RWPE2 (cell line): ENCODE measurements at regions not wholly inside any gene's neighbourhood (a gene's known extent, or its start where the extent isn't known, plus 50 kb on each side); places are given as distances from the start of the nearest gene placed in this dataset.

Source experiments
- ATAC-seq: fragments of 200-7000 bp; cut with Tn5 transposase; 3 replicates; pipeline ENCODE4 v1.9.1; 2021; ENCODE audit warnings: low read depth
- DNase-seq: peaks from one replicate; pipeline ENCODE4 v3.0.0-alpha.2; 2020; ENCODE audit warnings: low spot score
- H3K27ac ChIP-seq: fragments of 450-650 bp; 2 replicates; pipeline ENCODE4 v1.5.1; 2017; ENCODE audit warnings: mild to moderate bottlenecking; ENCODE audit not compliant: poor library complexity, severe bottlenecking
- H3K27me3 ChIP-seq: fragments of 250-450 bp; sonication (Bioruptor Pico); 2 replicates; pipeline ENCODE4 v1.5.1; 2021; ENCODE audit warnings: mild to moderate bottlenecking, moderate library complexity; ENCODE audit not compliant: insufficient read depth, poor library complexity, severe bottlenecking
- H3K36me3 ChIP-seq: fragments of 250-450 bp; sonication (Bioruptor Pico); 2 replicates; pipeline ENCODE4 v1.5.1; 2020; ENCODE audit warnings: low read depth, mild to moderate bottlenecking, moderate library complexity
- H3K4me1 ChIP-seq: fragments of 250-450 bp; sonication (Bioruptor Pico); 2 replicates; pipeline ENCODE4 v1.5.1; 2021; ENCODE audit warnings: mild to moderate bottlenecking, moderate library complexity; ENCODE audit not compliant: insufficient read depth, poor library complexity, severe bottlenecking
- H3K4me3 ChIP-seq: fragments of 250-450 bp; sonication (Bioruptor Pico); 2 replicates; pipeline ENCODE4 v1.5.1; 2021; ENCODE audit warnings: mild to moderate bottlenecking, moderate library complexity; ENCODE audit not compliant: severe bottlenecking
- H3K9me3 ChIP-seq: fragments of 250-450 bp; sonication (Bioruptor Pico); 2 replicates; pipeline ENCODE4 v1.5.1; 2021; ENCODE audit warnings: mild to moderate bottlenecking, moderate library complexity; ENCODE audit not compliant: severe bottlenecking
- CTCF ChIP-seq: fragments of 450-650 bp; IDR thresholded peaks from one replicate; pipeline ENCODE4 v1.5.1; 2017; ENCODE audit warnings: mild to moderate bottlenecking, moderate library complexity; ENCODE audit not compliant: poor library complexity, severe bottlenecking

- Histone ChIP-seq H3K27ac (no peak overlapping the region), H3K4me3 (no peak overlapping the region), H3K9me3 (no peaks in the 10 kb centered on the region), H3K36me3 (no peaks in the 10 kb centered on the region), H3K27me3 (no peaks in the 10 kb centered on the region), H3K4me1 (no peaks in the 10 kb centered on the region)
- no peak for DNase-seq
- no peak for TF ChIP-seq CTCF
- no peak for ATAC-seq
These were observed 698.0 kb upstream of the POU3F2 start for GRCh38 chr6:98136333-98136732.

GRCh38 chr6:98137391-98137790 is 697.0 kb upstream of the POU3F2 start:
- Histone ChIP-seq H3K36me3 (no peaks in the 10 kb centered on the region), H3K4me3 (no peak overlapping the region), H3K4me1 (no peaks in the 10 kb centered on the region), H3K9me3 (no peaks in the 10 kb centered on the region), H3K27ac (no peak overlapping the region), H3K27me3 (no peaks in the 10 kb centered on the region)
- TF ChIP-seq CTCF = no peak
- DNase-seq (no peak), ATAC-seq (no peak)

GRCh38 chr6:98142839-98143238 is 691.5 kb upstream of the POU3F2 start:
- no peak for ATAC-seq
- Histone ChIP-seq H3K9me3 (no peaks in the 10 kb centered on the region), H3K27ac (no peak overlapping the region), H3K27me3 (no peaks in the 10 kb centered on the region), H3K4me3 (no peak overlapping the region), H3K36me3 (no peaks in the 10 kb centered on the region), H3K4me1 (no peaks in the 10 kb centered on the region)
- no peak for TF ChIP-seq CTCF
- DNase-seq = no peak

- Histone ChIP-seq H3K27ac (no peak overlapping the region), H3K4me3 (no peak overlapping the region), H3K9me3 (no peaks in the 10 kb centered on the region), H3K36me3 (no peaks in the 10 kb centered on the region), H3K4me1 (no peaks in the 10 kb centered on the region), H3K27me3 (peaks cover 5% of the 10 kb centered on the region)
- no peak for DNase-seq
- TF ChIP-seq CTCF = no peak
- ATAC-seq = peak; percentile 50; the same call in 2 of the 3 replicates
These were observed 687.7 kb upstream of the POU3F2 start for GRCh38 chr6:98146656-98147055.

GRCh38 chr6:98156580-98156979 is 677.8 kb upstream of the POU3F2 start:
- Histone ChIP-seq H3K27me3 (peaks cover 4% of the 10 kb centered on the region), H3K4me3 (no peak overlapping the region), H3K36me3 (no peaks in the 10 kb centered on the region), H3K4me1 (no peaks in the 10 kb centered on the region), H3K27ac (no peak overlapping the region), H3K9me3 (no peaks in the 10 kb centered on the region)
- no peak for TF ChIP-seq CTCF
- no peak for DNase-seq
- no peak for ATAC-seq
